ENCODE measurements at regions not wholly inside any gene's neighbourhood (a gene's known extent, or its start where the extent isn't known, plus 50 kb on each side); places are given as distances from the start of the nearest gene placed in this dataset.

DNA sequence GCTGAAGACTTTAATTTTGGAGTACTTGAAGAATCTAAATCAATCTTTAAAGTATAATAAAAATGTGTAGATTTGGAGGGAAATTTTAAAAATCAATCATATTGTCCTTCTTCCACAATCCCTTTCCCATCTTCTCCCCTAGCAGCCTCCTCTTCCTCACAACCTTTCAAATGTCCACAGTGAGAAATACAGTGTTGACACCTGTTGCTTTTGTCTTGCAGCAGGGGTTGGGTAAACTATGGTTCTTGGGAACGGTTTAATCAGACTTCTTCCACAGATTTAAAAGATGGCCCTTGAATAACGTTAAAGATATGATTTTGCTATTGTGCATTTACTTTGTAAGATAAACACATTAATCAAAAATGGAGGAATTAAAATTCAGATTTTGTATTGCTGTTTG lies 113.8 kb upstream of the SLC1A4 start:
- TF ChIP-seq, protein P1, sequence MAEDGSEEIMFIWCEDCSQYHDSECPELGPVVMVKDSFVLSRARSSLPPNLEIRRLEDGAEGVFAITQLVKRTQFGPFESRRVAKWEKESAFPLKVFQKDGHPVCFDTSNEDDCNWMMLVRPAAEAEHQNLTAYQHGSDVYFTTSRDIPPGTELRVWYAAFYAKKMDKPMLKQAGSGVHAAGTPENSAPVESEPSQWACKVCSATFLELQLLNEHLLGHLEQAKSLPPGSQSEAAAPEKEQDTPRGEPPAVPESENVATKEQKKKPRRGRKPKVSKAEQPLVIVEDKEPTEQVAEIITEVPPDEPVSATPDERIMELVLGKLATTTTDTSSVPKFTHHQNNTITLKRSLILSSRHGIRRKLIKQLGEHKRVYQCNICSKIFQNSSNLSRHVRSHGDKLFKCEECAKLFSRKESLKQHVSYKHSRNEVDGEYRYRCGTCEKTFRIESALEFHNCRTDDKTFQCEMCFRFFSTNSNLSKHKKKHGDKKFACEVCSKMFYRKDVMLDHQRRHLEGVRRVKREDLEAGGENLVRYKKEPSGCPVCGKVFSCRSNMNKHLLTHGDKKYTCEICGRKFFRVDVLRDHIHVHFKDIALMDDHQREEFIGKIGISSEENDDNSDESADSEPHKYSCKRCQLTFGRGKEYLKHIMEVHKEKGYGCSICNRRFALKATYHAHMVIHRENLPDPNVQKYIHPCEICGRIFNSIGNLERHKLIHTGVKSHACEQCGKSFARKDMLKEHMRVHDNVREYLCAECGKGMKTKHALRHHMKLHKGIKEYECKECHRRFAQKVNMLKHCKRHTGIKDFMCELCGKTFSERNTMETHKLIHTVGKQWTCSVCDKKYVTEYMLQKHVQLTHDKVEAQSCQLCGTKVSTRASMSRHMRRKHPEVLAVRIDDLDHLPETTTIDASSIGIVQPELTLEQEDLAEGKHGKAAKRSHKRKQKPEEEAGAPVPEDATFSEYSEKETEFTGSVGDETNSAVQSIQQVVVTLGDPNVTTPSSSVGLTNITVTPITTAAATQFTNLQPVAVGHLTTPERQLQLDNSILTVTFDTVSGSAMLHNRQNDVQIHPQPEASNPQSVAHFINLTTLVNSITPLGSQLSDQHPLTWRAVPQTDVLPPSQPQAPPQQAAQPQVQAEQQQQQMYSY (CRISPR knock-in tag; IDR thresholded peaks at IDR 0.05): no peak
- TF ChIP-seq NR1H2 (CRISPR knock-in tag; IDR thresholded peaks at IDR 0.05) (no peak), ZBTB21 (CRISPR knock-in tag; IDR thresholded peaks at IDR 0.05; ENCODE audit: borderline replicate concordance) (no peak), ZNF263 (CRISPR knock-in tag; IDR thresholded peaks at IDR 0.05; ENCODE audit: low read depth) (no peak), TEAD4 (CRISPR knock-in tag; IDR thresholded peaks at IDR 0.05) (no peak)
- TF ChIP-seq, protein P2, sequence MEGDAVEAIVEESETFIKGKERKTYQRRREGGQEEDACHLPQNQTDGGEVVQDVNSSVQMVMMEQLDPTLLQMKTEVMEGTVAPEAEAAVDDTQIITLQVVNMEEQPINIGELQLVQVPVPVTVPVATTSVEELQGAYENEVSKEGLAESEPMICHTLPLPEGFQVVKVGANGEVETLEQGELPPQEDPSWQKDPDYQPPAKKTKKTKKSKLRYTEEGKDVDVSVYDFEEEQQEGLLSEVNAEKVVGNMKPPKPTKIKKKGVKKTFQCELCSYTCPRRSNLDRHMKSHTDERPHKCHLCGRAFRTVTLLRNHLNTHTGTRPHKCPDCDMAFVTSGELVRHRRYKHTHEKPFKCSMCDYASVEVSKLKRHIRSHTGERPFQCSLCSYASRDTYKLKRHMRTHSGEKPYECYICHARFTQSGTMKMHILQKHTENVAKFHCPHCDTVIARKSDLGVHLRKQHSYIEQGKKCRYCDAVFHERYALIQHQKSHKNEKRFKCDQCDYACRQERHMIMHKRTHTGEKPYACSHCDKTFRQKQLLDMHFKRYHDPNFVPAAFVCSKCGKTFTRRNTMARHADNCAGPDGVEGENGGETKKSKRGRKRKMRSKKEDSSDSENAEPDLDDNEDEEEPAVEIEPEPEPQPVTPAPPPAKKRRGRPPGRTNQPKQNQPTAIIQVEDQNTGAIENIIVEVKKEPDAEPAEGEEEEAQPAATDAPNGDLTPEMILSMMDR (IDR thresholded peaks at IDR 0.05): no peak
- TF ChIP-seq, protein P3, sequence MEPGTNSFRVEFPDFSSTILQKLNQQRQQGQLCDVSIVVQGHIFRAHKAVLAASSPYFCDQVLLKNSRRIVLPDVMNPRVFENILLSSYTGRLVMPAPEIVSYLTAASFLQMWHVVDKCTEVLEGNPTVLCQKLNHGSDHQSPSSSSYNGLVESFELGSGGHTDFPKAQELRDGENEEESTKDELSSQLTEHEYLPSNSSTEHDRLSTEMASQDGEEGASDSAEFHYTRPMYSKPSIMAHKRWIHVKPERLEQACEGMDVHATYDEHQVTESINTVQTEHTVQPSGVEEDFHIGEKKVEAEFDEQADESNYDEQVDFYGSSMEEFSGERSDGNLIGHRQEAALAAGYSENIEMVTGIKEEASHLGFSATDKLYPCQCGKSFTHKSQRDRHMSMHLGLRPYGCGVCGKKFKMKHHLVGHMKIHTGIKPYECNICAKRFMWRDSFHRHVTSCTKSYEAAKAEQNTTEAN (CRISPR knock-in tag; IDR thresholded peaks at IDR 0.05): no peak
- TF ChIP-seq, protein P4, sequence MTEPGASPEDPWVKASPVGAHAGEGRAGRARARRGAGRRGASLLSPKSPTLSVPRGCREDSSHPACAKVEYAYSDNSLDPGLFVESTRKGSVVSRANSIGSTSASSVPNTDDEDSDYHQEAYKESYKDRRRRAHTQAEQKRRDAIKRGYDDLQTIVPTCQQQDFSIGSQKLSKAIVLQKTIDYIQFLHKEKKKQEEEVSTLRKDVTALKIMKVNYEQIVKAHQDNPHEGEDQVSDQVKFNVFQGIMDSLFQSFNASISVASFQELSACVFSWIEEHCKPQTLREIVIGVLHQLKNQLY (CRISPR knock-in tag; IDR thresholded peaks at IDR 0.05): no peak

Measured in WTC11 (cell line).